NCI-H1694 treated with DMSO at 0.1 percent for 48 hours (cell line): ENCODE measurements at regions not wholly inside any gene's neighbourhood (a gene's known extent, or its start where the extent isn't known, plus 50 kb on each side); places are given as distances from the start of the nearest gene placed in this dataset.
"Not testable (repeated sequence)": the region's sequence is repeated elsewhere in the genome, so short reads cannot be mapped to it uniquely, and the experiment has no call there.

Source experiments
- DNase-seq: peaks from one replicate; lab custom pipeline; 2025; lab: John Stamatoyannopoulos, UW

- DNase-seq, result no peak
These were observed 150.2 kb upstream of the MAMLD1 start for GRCh38 chrX:150212672-150213480.

GRCh38 chrX:150213481-150214030 is 149.6 kb upstream of the MAMLD1 start:
- DNase-seq, result no peak

GRCh38 chrX:150216000-150216399 is 147.1 kb upstream of the MAMLD1 start:
- not testable (repeated sequence) for DNase-seq

- no peak for DNase-seq
These were observed 146.4 kb upstream of the MAMLD1 start for GRCh38 chrX:150216716-150217115.

GRCh38 chrX:150217609-150218008 is 145.5 kb upstream of the MAMLD1 start:
- no peak for DNase-seq

GRCh38 chrX:150219374-150220185 is 143.5 kb upstream of the MAMLD1 start:
- no peak for DNase-seq

GRCh38 chrX:150223176-150224015 is 139.7 kb upstream of the MAMLD1 start:
- DNase-seq, result no peak

GRCh38 chrX:150224676-150225075 is 138.4 kb upstream of the MAMLD1 start:
- no peak for DNase-seq

- no peak for DNase-seq
These were observed 137.9 kb upstream of the MAMLD1 start for GRCh38 chrX:150225266-150225665.

- no peak for DNase-seq
These were observed 137.4 kb upstream of the MAMLD1 start for GRCh38 chrX:150225756-150226155.

- DNase-seq, result no peak
These were observed 136.7 kb upstream of the MAMLD1 start for GRCh38 chrX:150226223-150226965.

GRCh38 chrX:150227321-150227860 is 135.7 kb upstream of the MAMLD1 start:
- no peak for DNase-seq

- DNase-seq, result peak; percentile 17
These were observed 135.2 kb upstream of the MAMLD1 start for GRCh38 chrX:150227873-150228410.

- no peak for DNase-seq
These were observed 134.7 kb upstream of the MAMLD1 start for GRCh38 chrX:150228431-150228830.

- no peak for DNase-seq
These were observed 134.1 kb upstream of the MAMLD1 start for GRCh38 chrX:150229030-150229429.

GRCh38 chrX:150229481-150229880 is 133.6 kb upstream of the MAMLD1 start:
- no peak for DNase-seq

- not testable (repeated sequence) for DNase-seq
These were observed 132.2 kb upstream of the MAMLD1 start for GRCh38 chrX:150230952-150231351.

GRCh38 chrX:150231368-150231767 is 131.7 kb upstream of the MAMLD1 start:
- not testable (repeated sequence) for DNase-seq

- not testable (repeated sequence) for DNase-seq
These were observed 130.9 kb upstream of the MAMLD1 start for GRCh38 chrX:150232222-150232621.

GRCh38 chrX:150234126-150234525 is 129.0 kb upstream of the MAMLD1 start:
- no peak for DNase-seq

GRCh38 chrX:150236327-150236726 is 126.8 kb upstream of the MAMLD1 start:
- no peak for DNase-seq
